ENCODE measurements at regions not wholly inside any gene's neighbourhood (a gene's known extent, or its start where the extent isn't known, plus 50 kb on each side); places are given as distances from the start of the nearest gene placed in this dataset.

DNA sequence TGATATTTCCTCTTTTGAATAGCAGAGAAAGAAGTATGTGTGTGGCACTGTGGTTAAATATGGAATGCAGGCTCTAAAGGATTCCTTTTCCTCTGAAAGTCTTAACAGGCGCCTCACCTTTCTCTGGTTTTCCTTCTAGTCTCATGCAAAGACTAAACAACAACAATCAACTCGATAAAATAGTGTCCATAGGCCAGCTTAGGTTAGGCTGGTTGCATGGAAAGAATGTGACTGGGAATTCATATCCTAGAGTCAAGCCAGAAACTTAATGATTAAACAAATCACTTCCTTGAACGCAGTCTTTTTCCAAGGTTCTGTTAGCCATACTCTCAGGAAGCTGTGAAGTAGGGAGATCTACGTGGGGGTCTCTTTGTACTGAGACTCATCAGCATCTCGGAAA lies 800.8 kb upstream of the ID2 start:
- no peak overlapping the region for H3K27ac ChIP-seq
- H3K27me3 ChIP-seq = peaks cover 0 to 6% (median 0%) of the 10 kb centered on the region in 9 donors
- TF ChIP-seq, protein P1, sequence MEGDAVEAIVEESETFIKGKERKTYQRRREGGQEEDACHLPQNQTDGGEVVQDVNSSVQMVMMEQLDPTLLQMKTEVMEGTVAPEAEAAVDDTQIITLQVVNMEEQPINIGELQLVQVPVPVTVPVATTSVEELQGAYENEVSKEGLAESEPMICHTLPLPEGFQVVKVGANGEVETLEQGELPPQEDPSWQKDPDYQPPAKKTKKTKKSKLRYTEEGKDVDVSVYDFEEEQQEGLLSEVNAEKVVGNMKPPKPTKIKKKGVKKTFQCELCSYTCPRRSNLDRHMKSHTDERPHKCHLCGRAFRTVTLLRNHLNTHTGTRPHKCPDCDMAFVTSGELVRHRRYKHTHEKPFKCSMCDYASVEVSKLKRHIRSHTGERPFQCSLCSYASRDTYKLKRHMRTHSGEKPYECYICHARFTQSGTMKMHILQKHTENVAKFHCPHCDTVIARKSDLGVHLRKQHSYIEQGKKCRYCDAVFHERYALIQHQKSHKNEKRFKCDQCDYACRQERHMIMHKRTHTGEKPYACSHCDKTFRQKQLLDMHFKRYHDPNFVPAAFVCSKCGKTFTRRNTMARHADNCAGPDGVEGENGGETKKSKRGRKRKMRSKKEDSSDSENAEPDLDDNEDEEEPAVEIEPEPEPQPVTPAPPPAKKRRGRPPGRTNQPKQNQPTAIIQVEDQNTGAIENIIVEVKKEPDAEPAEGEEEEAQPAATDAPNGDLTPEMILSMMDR (IDR thresholded peaks at IDR 0.05) = no peak
- H3K9me3 ChIP-seq = no peaks in the 10 kb centered on the region
- H3K4me1 ChIP-seq = peaks cover 0 to 4% (median 0%) of the 10 kb centered on the region in 12 donors
- DNase-seq (no peak), ATAC-seq (no peak)
- WGBS, 4 donors = 77 to 78% (median 77%) methylated on average over 5 of the region's 5 CpGs
- H3K36me3 ChIP-seq = no peaks in the 10 kb centered on the region
- intact Hi-C loops (cut with DNase I) = no loop called here
- no peak overlapping the region for H3K4me3 ChIP-seq

DNA sequence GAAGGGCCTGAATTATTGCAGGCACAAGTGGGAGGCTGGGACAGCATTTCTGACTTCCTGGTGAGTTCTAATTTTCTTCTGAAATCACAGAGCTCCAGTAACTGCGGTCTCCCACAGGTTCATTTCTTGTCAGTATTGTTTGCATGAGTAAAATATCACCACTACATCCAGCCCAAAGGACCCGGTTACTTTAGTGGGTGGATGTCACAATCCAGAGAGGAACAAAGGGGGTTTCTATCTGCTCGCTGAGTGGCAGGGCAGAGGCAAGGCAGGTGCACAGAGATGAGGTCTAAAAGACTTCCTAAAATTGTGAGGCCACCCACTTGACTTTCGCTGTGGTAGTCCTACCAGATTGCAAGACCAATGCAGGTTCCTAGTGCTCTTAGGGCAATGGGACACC lies 800.4 kb upstream of the ID2 start:
- DNase-seq = no peak
- Histone ChIP-seq H3K9me3 (no peaks in the 10 kb centered on the region), H3K4me3 (no peak overlapping the region), H3K27me3 (peaks cover 0 to 6% (median 0%) of the 10 kb centered on the region in 9 donors), H3K4me1 (peaks cover 0 to 4% (median 0%) of the 10 kb centered on the region in 12 donors), H3K27ac (no peak overlapping the region), H3K36me3 (no peaks in the 10 kb centered on the region)
- intact Hi-C loops (cut with DNase I) = no loop called here
- ATAC-seq = no peak
- WGBS, 4 donors = 85 to 93% (median 88%) methylated on average over 4 of the region's 4 CpGs
- TF ChIP-seq POLR2A (IDR thresholded peaks at IDR 0.05) = no peak
- TF ChIP-seq, protein P1 (IDR thresholded peaks at IDR 0.05) = no peak

DNA sequence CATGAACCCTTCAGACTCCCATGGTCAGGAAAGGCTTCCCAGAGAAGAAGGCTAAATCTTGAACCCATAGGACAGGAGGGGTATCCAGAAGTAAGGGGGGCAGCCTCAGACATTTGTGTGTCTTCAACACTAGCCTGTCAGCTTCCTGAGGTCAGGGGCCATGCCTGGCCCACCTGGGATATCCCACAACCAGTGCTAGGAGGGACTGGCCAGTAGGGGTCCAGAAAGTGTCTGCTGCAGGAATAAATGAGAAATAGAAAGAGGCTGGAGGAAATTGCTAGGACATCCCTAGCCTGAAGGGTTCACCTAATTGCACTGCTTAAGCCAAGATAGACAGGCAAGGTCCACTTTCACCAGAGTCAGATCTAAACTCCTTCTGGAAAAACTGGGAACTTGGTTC lies 799.6 kb upstream of the ID2 start:
- no peak overlapping the region for H3K27ac ChIP-seq
- H3K4me3 ChIP-seq = no peak overlapping the region
- H3K4me1 ChIP-seq = peaks cover 0 to 4% (median 0%) of the 10 kb centered on the region in 12 donors
- no peaks in the 10 kb centered on the region for H3K36me3 ChIP-seq
- H3K27me3 ChIP-seq = peaks cover 0 to 6% (median 0%) of the 10 kb centered on the region in 9 donors
- no peak for ATAC-seq
- intact Hi-C loops (cut with DNase I) = no loop called here
- H3K9me3 ChIP-seq = no peaks in the 10 kb centered on the region
- no peak for TF ChIP-seq POLR2A (IDR thresholded peaks at IDR 0.05)
- TF ChIP-seq, protein P1 (IDR thresholded peaks at IDR 0.05) = no peak
- no peak for DNase-seq

DNA sequence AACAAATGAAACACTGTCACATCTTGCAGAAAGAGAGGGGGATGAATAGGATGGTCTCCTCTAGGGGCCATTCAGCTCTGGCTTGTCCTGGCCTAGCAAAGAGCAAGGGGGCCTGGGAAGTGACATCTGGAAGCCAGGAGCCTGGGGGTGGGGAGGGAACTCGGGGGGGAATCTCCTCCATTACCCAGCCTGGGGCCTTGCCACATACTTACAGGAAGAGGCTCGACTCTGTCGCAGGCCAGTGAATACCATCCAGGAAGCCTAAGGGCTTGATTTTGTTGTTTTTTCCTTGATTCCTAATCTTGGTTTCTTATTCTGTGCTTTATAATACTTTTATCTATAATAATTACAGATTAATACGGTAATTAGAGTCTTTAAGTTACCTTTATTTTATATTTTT lies 797.5 kb upstream of the ID2 start:
- H3K36me3 ChIP-seq = no peaks in the 10 kb centered on the region
- WGBS, 4 donors = 75 to 83% (median 81%) methylated on average over 4 of the region's 4 CpGs
- no peaks in the 10 kb centered on the region for H3K9me3 ChIP-seq
- no peak overlapping the region for H3K27ac ChIP-seq
- H3K4me3 ChIP-seq = no peak overlapping the region
- DNase-seq (no peak), ATAC-seq (no peak)
- no peak for TF ChIP-seq POLR2A (IDR thresholded peaks at IDR 0.05)
- TF ChIP-seq, protein P1 (IDR thresholded peaks at IDR 0.05) = no peak
- peaks cover 0 to 3% (median 0%) of the 10 kb centered on the region in 12 donors for H3K4me1 ChIP-seq
- intact Hi-C loops (cut with DNase I) = no loop called here
- H3K27me3 ChIP-seq = peaks cover 0 to 6% (median 0%) of the 10 kb centered on the region in 9 donors

Measured in heart left ventricle (tissue), 16 donors.